ENCODE measurements at regions not wholly inside any gene's neighbourhood (a gene's known extent, or its start where the extent isn't known, plus 50 kb on each side); places are given as distances from the start of the nearest gene placed in this dataset.
"Not testable (repeated sequence)": the region's sequence is repeated elsewhere in the genome, so short reads cannot be mapped to it uniquely, and the experiment has no call there.

DNA sequence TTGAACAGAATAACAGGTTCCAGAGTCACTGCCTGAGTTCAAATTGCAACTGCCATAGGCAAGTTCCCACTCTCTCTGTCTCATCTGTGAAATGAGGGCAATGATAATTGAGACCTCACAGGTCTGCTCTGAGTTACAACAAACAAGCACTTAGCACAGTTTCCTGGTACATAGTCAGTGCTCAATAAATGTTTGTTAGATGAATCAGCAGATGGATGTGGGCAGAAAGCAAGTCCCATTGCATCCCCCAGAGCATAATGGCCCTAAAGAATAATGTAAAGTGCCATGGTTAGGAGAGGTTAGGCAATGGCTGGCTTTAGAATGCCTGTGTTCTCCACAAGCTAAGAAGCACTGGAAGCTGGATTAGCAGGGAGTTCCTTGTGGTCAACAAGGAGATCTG is 136.5 kb upstream of the LARP1 start:
- DNase-seq: no peak

DNA sequence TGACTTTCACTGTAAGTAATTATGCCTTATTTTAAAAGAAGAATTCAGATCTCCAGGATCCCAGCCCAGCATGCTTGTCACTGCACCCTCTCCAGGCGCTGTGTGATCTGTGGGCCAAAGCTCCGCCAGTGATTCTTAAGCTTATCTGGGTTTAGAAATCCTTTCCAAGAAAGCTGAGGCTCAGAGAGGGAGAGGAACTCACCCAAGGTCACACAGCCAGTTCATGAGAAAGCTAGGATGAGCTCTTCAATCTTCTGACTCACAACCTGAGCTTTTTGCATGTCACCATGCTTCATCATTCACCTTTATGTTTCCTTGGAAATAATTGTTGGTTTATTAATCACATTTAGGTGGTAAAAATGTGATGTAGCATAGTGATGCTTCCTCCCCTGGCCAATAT is 136.6 kb upstream of the HAND1 start:
- no peak for DNase-seq

DNA sequence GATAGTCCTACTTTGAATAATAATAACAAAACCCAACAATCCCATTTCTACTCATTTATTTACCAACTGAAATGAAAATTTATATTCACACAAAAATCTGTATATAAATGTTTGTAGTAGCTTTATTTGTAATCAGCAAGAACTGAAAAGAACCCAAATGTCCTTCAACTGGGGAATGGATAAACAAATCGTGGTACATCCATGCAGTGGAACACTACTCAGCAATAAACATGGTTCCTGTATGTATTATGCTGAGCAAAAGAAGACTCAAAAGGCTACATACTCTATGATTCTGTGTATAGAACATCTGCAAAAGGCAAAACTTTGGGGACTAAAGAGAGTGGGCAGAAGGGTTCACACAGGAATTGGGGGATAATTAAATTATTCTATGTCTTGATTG is 136.1 kb upstream of the HAND1 start:
- no peak for DNase-seq

DNA sequence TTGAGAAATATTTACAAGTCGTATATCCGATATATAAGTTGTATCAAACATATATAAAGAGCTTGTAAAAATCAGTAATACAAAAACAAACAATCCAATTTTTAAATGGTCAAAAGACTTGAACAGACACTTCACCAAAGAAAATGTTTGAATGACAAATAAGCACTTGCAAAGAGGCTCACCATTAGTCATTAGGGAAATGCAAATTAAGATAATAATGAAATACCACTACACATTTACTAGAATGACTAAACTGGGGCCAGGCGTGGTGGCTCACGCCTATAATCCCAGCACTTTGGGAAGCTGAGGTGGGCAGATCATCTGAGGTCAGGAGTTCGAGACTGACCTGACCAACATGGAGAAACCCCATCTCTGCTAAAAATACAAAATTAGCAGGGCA is 134.6 kb upstream of the HAND1 start:
- DNase-seq: no peak

DNA sequence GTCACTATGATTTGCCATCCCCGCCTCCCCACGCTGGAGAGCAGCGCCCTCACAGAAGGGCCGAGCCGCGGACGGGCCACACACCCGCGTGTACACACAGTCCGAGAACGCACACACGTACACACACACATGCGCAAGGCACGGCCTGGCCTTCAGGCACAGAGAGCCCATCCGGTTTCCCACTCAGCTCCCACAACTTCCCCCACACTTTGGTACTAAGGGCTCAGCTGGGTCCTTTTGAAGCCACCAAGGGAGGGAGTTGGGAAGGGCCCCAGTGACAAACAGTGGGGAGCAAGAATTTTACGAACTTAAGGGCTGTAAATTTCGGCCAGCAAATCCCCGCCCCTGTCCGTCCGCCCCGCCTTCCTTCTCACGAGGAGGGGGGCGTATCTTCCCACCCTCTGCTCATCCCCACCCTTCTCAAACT is 133.3 kb upstream of the HAND1 start:
- no peak for DNase-seq

DNA sequence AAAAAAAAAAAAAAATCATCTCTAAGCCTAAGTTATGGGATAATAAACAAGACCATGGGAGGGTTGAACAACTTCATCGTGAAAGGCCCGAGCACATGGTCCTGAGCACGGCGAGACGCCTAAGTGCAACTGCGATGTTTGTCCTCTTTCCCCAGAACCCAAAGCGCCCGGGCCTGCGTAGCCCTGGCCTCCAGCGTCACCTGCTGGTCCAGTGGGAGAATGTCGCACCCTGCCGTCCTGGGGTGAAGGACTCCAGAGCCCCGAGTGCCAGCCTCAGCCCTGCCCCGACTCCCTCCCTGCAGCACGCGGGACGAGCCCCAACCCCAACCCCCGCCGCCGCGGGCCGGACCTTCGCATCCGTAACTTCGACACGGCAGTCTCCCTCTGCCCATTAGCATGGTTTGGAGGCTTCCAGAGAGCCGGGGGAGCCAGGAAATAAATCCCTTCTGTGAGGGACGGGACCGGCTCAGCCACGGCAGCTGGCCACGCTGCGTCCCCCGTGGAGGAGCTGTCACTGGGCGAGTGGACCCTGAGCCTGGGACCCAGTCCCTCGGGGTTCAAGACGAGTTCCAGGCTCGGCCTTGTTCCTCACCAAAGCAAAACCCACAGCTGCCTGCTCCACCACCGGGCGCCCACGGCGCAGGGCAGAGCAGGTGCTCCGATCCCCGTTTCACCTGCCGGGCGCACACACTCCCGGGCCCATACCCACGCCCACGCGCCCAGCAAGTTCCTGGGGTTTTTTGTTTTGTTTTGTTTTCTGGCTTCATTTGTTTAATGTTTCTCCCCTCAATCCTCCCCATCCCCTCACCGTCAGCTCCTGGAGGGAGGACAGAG is 132.5 kb upstream of the HAND1 start:
- no peak for DNase-seq

DNA sequence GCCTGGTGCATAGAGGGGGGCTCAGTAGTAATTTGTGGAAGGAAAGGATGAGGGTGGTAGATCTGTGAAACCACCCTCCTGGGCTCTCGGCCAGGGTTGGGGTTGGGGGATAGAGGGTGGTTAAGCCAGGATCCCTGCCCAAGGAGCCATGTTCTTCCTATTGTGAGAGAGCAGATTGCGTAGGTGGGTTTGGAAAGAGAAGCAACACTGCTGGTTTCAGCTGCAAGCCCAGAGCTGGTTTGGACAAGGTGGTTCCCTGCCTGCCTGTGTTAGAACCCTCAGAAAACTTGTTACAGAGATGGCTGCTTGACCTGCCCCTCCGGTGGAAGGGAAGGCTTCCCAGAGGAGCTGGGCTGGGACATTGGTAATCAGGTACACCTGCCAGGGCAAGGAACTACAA is 131.2 kb upstream of the HAND1 start:
- no peak for DNase-seq

DNA sequence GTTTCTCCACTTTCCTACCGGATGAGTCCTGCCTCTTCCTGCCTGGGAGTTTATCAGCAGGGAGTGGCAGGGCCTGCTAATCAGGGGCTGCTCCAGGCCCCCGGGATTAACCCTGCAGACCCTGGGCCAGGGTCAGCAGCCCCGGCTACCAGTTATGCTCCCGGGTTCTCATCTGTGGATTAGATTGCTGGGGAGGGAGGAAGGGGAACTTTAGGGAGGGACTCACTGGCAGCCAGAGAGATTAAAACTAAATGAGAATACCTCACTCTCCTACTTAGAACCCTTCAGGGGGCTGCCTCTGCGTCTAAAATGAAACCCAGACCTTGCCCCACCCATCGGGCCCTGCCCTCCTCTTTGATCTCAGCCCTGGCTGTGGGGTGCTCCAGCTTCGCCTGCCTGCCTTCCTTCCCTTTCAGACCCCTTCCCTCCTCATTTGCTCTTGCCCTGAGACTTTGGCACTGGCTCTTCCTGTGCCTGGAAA is 130.5 kb upstream of the HAND1 start:
- no peak for DNase-seq

DNA sequence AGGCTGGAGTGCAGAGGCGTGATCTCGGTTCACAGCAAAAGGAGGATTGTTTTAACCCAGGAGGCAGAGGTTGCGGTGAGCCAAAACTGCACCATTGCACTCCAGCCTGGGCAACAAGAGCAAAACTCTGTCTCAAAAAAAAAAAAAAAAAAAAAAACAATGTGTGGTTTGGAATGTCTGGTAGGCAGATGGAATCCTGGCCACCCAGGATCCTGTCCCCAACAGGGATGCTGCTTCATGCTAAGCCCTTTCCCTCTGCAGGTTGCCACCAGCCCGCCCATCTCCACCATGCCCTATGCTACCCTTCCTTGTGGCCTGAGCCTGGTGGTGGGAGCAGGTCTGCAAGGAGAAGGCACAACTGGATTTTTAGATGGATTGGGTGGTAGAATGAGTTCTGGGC is 129.7 kb upstream of the HAND1 start:
- no peak for DNase-seq

DNA sequence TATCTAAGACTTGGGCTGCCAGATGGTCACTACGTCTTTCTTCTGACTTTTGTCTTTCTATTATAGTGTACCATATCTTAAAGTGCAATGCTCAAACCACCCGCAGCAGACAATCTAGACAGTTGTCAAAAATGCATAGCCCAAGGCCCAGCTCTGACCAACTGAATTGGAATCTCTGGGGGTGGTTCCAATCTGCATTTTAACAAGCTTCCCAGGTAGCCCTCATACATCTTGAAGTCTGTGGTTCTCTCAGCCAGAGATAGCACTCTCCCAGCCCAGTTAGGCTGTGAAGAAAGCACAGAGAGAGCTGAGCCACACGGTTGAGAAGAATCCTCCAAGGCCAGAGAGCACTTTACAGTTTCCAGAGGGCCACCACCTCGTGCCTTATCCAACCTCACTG is 128.2 kb upstream of the HAND1 start:
- DNase-seq: no peak

DNA sequence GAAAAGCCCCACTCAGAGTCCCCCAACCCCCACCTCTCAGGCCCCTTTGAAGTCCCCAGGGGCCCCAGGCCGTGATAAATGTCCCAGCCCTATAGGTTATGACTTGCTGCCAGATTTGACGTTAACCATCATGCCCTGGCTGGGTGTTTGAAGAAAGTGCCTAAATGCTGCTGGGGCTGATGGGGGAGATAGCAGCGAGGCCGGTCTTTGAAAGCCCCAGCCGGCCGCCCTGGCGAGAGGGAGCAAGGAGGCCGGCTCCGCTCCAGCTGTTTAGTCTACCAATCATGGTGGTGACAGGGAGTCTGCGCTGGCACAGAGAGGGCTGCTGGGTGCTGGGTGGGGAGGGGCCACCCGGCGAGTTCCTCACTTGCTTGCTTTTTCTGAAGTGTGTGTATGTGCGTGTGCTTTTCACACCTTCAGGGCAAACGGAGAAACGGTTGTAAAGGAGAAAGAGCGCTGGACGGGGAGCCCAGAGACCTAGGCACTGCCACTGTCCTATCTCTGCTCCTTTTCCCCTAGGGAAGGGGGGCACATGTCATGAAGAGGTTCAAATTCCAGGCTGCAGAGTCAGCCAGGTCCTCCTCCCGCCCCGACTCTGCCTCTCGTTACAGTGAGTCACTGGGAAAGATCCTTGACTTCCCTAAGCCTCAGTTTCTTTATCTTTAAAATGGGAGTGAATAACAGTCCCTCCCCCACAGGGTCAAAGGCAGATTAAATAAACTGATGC is 126.1 kb upstream of the HAND1 start:
- DNase-seq: no peak

DNA sequence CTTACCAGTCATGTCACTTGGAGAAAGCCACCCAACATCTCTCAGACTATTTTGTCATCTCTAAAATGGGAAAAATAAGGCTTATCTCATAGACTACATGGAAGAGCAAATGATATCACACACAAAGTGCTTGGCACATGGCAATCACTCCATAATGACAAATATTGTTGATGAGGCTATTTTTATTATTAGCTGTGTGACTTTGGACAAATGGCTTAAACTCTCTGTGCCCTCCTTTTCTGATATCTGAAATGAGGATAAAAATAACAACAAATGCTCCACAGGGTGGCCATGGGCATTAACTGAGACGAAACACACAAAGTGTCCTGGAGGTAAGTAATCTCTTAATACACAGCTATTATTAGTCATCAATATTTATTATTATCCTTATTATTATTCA is 125.5 kb upstream of the HAND1 start:
- DNase-seq: no peak

DNA sequence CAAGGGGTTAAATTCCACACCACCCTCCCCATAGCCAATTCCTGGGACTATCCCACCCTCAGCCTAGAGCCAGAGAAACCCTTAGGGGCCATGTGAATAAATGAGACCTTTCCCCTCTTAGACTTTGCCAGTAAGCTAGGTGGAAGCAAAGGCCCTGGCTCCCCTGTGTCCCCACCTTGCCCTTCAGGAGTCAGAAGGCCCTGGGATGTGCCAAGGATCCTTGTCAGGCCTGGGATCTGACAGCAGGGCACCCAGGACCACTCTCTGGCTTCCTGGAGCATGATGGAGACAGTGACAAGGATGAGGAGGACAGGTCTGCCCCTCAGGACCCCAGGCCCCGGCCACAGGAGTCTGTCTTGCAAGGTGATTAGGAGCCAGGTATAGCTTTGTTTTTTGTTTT is 125.0 kb upstream of the HAND1 start:
- DNase-seq: no peak

DNA sequence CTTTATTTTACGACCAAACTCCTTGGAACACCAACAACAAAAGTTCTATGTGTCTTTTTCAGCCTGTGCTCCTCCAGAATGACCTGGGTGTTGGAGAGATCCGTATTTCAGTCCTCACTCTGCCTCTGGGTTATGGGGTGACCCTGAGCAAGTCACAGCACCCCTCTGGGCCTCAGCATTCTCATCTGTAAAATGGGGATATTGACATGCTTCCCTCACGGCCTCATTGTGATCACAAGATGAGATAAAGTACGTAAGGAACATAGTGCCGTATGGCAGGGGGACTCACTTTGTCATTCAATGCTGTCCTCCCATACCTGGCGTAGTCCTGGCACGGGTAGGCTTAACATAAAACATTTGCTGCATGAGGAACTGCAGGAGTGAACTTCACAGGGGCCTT is 123.0 kb upstream of the HAND1 start:
- no peak for DNase-seq

DNA sequence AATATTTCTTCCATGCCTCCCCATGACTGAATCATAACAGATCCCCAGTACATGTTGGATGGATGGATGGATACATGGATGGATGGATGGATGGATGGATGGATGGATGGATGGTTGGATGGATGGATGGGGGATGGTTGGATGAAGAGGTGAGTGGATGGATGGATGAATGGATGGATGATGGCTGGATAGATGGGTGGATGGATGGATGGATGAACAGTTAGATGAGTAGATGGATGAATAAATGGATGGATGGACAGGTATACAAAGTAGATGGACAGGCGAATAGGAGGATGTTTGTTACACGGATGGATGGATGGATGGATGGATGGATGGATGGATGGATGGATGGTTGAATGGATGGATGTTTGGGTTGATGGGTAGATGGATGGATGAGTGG is 120.0 kb upstream of the HAND1 start:
- no peak for DNase-seq

DNA sequence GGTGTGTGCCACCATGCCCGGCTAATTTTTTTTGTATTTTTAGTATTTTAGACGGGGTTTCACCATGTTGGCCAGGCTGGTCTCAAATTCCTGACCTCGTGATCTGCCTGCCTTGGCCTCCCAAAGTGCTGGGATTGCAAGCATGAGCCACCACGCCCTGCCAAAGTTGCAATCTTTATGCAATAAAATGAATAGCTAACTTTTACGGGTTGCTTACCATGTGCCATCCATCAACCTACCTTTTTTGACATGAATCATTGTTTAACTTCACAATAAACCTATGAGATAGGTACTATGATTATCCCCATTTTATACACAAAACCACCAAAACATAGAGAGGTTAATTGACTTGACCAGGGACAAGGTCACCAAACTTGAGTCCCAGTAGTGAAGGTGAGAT is 118.8 kb upstream of the HAND1 start:
- DNase-seq: not testable (repeated sequence)

DNA sequence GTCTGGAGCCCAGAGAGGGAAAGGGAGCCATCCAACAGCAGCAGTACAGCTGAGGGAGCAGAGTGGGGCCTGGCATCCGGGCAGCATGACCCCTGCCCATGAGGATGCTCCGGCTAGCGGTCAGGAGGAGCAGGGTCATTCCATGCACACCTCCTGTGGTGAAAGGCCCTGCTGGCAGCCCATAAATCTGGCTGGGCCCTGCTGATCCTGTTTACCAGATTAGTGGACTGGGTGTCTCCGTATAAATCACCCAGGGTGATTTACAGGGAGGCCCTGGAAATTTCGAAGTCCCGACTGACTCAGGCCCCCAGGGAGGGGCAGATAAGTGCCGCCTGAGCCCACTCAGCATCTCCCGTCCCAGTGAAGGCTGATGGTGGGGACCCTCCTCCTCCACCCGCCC is 117.6 kb upstream of the HAND1 start:
- no peak for DNase-seq

DNA sequence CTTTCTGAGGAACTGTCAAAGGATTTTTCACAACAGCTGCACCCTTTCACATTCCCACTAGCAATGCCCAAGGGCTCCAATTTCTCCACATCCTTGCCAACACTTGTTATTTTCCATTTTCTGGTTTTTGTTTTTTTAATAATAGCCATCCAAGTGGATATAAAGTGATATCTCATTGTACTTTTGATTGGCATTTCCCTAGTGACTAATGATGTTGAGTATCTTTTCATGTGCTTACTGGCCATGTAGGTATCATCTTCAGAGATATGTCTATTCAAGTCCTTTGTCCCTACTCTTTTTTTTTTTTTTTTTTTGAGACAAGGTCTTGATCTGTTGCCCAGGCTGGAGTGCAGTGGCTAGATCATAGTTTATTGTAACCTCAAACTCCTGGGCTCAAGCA is 115.8 kb upstream of the HAND1 start:
- DNase-seq: no peak

DNA sequence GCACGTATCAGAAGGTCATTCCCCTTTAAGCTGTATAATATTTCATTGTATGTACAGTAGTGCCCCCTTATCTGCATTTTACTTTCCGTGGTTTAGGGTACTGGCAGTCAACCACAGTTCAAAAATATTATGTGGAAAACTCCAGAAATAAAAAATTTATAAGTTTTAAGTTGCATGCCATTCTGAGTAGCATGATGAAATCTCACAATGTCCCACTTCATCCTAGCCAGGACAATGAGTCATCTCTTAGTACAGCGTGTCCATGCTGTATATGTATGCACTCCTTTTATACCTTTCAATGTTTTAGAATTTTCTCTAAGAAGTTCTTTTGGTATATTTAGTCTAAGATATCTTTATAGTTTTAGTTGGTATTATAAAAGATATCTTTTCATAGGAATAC is 115.0 kb upstream of the HAND1 start:
- no peak for DNase-seq

DNA sequence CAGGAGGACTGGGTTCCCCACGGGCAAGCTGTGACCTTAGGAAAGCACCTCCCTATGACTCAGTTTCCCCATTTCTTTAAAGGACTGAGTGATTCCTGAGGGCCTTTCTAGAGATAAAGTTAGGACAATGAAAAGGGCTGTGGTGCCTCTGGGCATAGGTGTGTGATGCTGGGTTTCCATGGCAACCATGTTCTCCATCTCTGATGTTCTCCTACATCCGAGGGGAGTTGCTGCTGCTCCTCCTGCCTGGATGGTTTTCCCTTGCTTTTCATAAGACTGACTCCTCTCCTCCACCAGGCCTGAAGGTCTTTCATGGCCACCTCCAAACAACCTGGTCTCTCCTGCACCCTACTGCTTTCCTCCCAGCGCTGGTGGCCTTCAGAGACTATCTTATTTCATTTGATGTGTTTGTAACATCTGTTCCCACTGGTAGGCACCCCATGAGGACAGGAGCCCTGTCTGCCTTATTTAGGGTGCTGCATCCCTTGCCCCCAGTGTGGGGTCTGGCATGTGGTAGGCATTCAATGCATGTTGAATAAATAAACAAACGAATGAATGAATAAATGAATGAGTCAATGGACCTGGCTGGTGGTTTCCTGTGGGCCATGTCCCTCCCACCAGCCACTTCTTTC is 112.2 kb upstream of the HAND1 start:
- DNase-seq: no peak

DNA sequence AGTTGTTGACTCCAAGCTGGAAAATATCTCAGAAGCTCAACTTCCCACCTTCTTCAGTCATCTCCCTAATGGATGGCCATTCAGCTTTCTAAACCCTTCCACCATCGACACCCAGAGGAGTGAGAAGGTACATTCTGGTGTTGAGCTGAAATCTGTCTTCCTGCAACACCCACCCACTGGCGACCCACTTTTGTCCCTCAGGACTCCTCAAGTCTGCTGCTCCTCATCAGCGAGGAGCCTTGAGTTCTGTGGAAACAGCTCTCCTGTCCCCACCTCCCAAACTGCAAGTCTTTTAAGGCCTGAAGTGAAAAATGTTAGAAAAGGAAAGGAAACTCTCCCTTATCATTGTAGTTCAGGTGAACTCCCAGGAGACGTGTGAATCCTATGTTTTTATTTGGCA is 111.5 kb upstream of the HAND1 start:
- DNase-seq: no peak

DNA sequence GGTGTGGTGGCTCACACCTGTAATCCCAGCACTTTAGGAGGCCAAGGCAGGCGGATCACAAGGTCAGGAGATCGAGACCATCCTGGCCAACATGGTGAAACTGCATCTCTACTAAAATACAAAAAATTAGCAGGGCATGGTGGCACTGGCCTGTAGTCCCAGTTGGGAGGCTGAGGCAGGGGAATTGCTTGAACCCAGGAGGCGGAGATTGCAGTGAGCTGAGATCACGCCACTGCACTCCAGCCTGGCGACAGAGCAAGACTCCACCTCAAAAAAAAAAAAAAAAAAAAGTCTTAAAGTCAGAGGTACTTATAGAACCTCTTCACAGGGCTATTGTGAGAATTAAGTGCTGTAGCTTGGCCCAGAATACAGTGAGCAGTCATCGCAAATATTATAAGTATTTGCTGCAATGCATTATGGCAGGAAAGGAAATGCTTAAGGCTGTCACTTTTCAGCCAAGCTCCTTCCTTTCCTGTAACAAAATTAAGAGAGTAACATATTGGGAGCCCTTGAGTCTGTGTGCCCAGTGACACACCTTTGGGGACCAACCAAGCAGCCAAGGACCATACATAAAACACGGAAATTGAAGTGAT is 110.9 kb upstream of the HAND1 start:
- DNase-seq: not testable (repeated sequence)

DNA sequence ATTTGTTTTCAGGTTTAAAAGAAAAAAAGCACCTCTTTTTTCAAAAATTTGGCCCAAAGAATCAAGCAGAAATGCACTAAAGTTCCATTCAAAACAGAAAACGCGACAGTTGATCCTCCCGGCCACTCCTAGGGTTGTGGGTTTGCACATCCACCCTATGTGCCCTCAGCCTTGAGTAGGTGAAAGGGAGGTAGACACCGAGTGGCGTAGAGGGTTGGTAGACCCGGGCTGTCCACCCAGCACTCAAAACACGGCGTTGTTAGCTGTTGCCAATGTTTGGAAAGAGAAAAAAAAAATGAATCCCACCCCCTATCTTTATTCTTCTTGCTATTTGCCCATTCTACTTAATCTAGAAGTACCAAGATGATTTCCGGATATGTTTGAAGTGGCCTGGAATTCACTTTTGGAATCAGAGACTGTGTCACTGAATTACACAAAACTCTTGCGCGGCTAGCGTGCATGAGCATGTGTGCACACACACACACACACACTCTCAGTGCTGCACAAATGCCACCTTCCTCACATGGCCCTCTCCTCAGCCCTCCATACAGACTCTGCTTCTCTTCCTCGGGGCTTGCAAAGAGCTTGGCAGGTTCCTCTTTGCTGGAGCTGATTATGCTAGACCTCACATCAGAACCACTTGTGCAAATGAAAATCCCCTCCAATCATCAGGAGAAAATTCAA is 110.2 kb upstream of the HAND1 start:
- no peak for DNase-seq
